Panc1 (cell line): ENCODE measurements at regions not wholly inside any gene's neighbourhood (a gene's known extent, or its start where the extent isn't known, plus 50 kb on each side); places are given as distances from the start of the nearest gene placed in this dataset.

Source experiments
- ATAC-seq: fragments of 200-7000 bp; cut with Tn5 transposase; 2 replicates; pipeline ENCODE4 v1.9.1; 2020; ENCODE audit warnings: mild to moderate bottlenecking, moderate library complexity
- BruUV-seq: library from RNA; stranded (reverse); fragments of 400-500 nt; replicated peaks from 2 replicates; lab custom pipeline; 2021; lab: Mats Ljungman, UMichigan
- CTCF ChIA-PET: fragments of 300-600 bp; sonication (Branson Sonifier 250); formaldehyde crosslinking; loops from one replicate; lab custom pipeline; 2022; ENCODE audit warnings: antibody characterized with exemption; lab: Charles Lee
- POLR2A ChIA-PET: fragments of 300-600 bp; sonication (Branson Sonifier 250); formaldehyde crosslinking; loops from one replicate; lab custom pipeline; 2022; ENCODE audit warnings: antibody characterized with exemption; lab: Charles Lee
- DNase-seq: peaks from one replicate; pipeline ENCODE4 v3.0.0-alpha.2; 2010; ENCODE audit warnings: low read depth, low spot score
- H3K27ac ChIP-seq: 2 replicates; pipeline ENCODE4 v1.5.1; 2011; ENCODE audit warnings: mild to moderate bottlenecking, low read length, inconsistent platforms
- H3K27me3 ChIP-seq: fragments of 200-500 bp; sonication (Bioruptor generic); 2 replicates; pipeline ENCODE4 v1.6.0; 2014; ENCODE audit warnings: low read length, inconsistent platforms; ENCODE audit not compliant: control insufficient read depth, insufficient read depth
- H3K36me3 ChIP-seq: fragments of 200-500 bp; sonication (Bioruptor generic); 2 replicates; pipeline ENCODE4 v1.5.1; 2014; ENCODE audit warnings: inconsistent platforms, mild to moderate bottlenecking, low read length, moderate library complexity; ENCODE audit not compliant: control insufficient read depth, insufficient read depth
- H3K4me1 ChIP-seq: 2 replicates; pipeline ENCODE4 v1.5.1; 2011; ENCODE audit warnings: inconsistent platforms, mild to moderate bottlenecking, low read length, moderate library complexity; ENCODE audit not compliant: control insufficient read depth, insufficient read depth
- H3K4me3 ChIP-seq, 2 experiments: 2 replicates each; pipeline ENCODE4 v1.5.1; 2011 to 2012; ENCODE audit warnings: low read depth in 2 of 2, low read length in 2 of 2, mild to moderate bottlenecking in 2 of 2, inconsistent platforms in 1 of 2, moderate library complexity in 1 of 2
- H3K9me3 ChIP-seq: fragments of 200-500 bp; sonication (Bioruptor generic); 2 replicates; pipeline ENCODE4 v1.5.1; 2014; ENCODE audit warnings: low read depth, mild to moderate bottlenecking, inconsistent platforms, low read length, moderate library complexity; ENCODE audit not compliant: control insufficient read depth, insufficient read depth
- CTCF ChIP-seq: fragments of 450-650 bp; IDR thresholded peaks from 2 replicates; pipeline ENCODE4 v1.5.1; 2017; ENCODE audit warnings: mild to moderate bottlenecking
- POLR2AphosphoS5 ChIP-seq: IDR thresholded peaks from 2 replicates; pipeline ENCODE4 v1.6.1; 2012; ENCODE audit warnings: mild to moderate bottlenecking, low read depth, low read length, moderate library complexity
- REST ChIP-seq, 2 experiments: IDR thresholded peaks; 2 replicates each; pipeline ENCODE4 v1.6.1; 2011 to 2012; ENCODE audit warnings: low read depth in 2 of 2, control low read depth in 1 of 2, low read length in 1 of 2, mild to moderate bottlenecking in 1 of 2, moderate library complexity in 1 of 2; ENCODE audit not compliant: insufficient read depth in 1 of 2
- SIN3A ChIP-seq: IDR thresholded peaks from 2 replicates; pipeline ENCODE4 v1.6.1; 2012; ENCODE audit warnings: low read depth, mild to moderate bottlenecking, low read length, moderate library complexity, borderline replicate concordance; ENCODE audit not compliant: insufficient read depth
- TCF7L2 ChIP-seq: IDR thresholded peaks from 2 replicates; pipeline ENCODE4 v1.6.1; 2011; ENCODE audit warnings: mild to moderate bottlenecking, low read depth, low read length, inconsistent platforms
- in situ Hi-C: cut with HindIII; loops from 2 replicates; pipeline ENCODE4 v1.10.0; 2016; ENCODE audit warnings: low sequenced_read_pairs, low pct_unique_long_range_greater_than_20kb
- intact Hi-C: fragments of 100-400 bp; cut with micrococcal nuclease; formaldehyde crosslinking; loops from one replicate; pipeline ENCODE4 v1.10.0; 2022; ENCODE audit not compliant: unreplicated experiment

- intact Hi-C loops (no loop called here), in situ Hi-C loops (no loop called here)
- no peak overlapping the region for H3K4me3 ChIP-seq
- H3K4me1 ChIP-seq = no peaks in the 10 kb centered on the region
- no peak for TF ChIP-seq CTCF
- no peak for TF ChIP-seq TCF7L2
- TF ChIP-seq REST (IDR thresholded peaks at IDR 0.05; ENCODE audit: insufficient read depth in 1 of 2, low read depth in 2 of 2, low read length in 1 of 2) = no peak
- no peak for TF ChIP-seq SIN3A
- TF ChIP-seq POLR2AphosphoS5 = no peak
- BruUV-seq = no TSS peak
- DNase-seq (no peak), ATAC-seq (no peak)
- H3K36me3 ChIP-seq = no peaks in the 10 kb centered on the region
- H3K27ac ChIP-seq = no peak overlapping the region
- no peaks in the 10 kb centered on the region for H3K27me3 ChIP-seq
- no peaks in the 10 kb centered on the region for H3K9me3 ChIP-seq
- ChIA-PET POLR2A (no interaction called here), CTCF (no interaction called here)
Measured at GRCh38 chr3:36303286-36303685, 77.0 kb upstream of the STAC start.

DNA sequence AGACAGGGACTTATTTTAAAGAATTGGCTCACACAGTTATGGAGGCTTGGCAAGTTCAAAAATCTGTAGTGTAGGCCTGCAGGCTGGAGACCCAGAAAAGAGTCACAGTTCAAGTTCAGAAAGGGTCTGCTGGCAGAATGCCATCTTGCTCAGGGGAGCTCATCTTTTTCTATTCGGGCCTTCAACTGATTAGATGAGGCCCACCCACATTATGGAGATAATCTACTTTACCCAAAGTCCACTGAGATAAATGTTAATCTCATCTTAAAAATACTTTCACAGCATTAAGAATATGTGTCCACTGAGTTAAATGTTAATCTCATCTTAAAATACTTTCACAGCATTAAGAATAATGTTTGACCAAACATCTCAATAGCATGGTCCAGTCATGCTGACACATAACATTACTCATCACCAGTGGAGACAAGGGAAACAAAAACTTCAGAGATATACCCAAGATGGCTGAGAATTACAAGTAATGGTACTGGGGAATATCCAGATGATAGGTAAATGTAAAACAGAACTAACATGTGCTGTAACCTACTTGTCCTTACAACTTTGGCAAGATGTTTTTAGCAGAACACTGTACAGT, 74.3 kb upstream of the STAC start:
- Histone ChIP-seq H3K4me3 (no peak overlapping the region), H3K27ac (no peak overlapping the region), H3K9me3 (no peaks in the 10 kb centered on the region), H3K36me3 (no peaks in the 10 kb centered on the region), H3K27me3 (no peaks in the 10 kb centered on the region), H3K4me1 (no peaks in the 10 kb centered on the region)
- in situ Hi-C loops (no loop called here), intact Hi-C loops (no loop called here)
- ChIA-PET POLR2A (no interaction called here), CTCF (interaction anchor here (0.6 kb wide), 1 partner anchor 297 kb away, joined by 3 read pairs; no protein-coding TSS in a partner anchor)
- no TSS peak for BruUV-seq
- no peak for TF ChIP-seq TCF7L2
- no peak for TF ChIP-seq REST (IDR thresholded peaks at IDR 0.05; ENCODE audit: insufficient read depth in 1 of 2, low read depth in 2 of 2, low read length in 1 of 2)
- TF ChIP-seq CTCF = no peak
- TF ChIP-seq POLR2AphosphoS5 = no peak
- TF ChIP-seq SIN3A = no peak
- ATAC-seq (no peak), DNase-seq (no peak)
